ENCODE measurements at regions not wholly inside any gene's neighbourhood (a gene's known extent, or its start where the extent isn't known, plus 50 kb on each side); places are given as distances from the start of the nearest gene placed in this dataset.

GRCh38 chr18:76099931-76100457 is 395.0 kb downstream of the ZNF516 start:
- TF ChIP-seq CTCF (IDR thresholded peaks at IDR 0.05; ENCODE audit: insufficient read depth, low read depth, low read length), result no peak
- no peak for TF ChIP-seq EZH2 (IDR thresholded peaks at IDR 0.05; ENCODE audit: insufficient read depth, low read length)

Data from astrocyte (in vitro differentiated cells and primary cell).